ENCODE measurements at regions not wholly inside any gene's neighbourhood (a gene's known extent, or its start where the extent isn't known, plus 50 kb on each side); places are given as distances from the start of the nearest gene placed in this dataset.

DNA sequence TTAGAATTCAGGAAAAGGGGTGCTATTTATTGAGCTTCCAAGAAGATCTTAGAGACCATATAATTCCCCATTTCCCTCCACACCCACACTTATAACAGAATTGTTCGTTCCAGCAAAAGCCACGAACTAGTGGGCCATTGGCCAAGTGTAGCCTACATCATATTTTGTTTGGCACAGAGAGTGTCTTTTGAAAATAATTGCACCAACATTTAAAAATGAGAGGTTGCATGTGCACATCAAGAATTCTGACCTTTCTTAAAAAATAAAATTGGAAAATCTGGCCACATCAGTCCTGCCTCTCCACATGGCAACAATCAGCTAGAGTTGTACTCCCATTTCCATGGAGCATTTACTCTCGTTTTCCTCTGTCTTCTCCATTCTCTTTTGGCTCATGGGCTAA, 655.5 kb upstream of the FANCL start:
- Histone ChIP-seq H3K27ac (replicated peaks) (no peak overlapping the region), H3K4me3 (replicated peaks; ENCODE audit: insufficient read depth, low read length) (no peak overlapping the region), H3K27me3 (ENCODE audit: insufficient read depth, poor library complexity, severe bottlenecking) (no peaks in the 10 kb centered on the region)
- no peak for DNase-seq (ENCODE audit: low read depth in 1 of 2, low spot score in 1 of 2)
- TF ChIP-seq SPI1 (IDR thresholded peaks at IDR 0.05; ENCODE audit: borderline replicate concordance, low read depth) (no peak), REST (IDR thresholded peaks at IDR 0.05; ENCODE audit: insufficient replicate concordance, low read depth) (no peak), GABPA (IDR thresholded peaks at IDR 0.05; ENCODE audit: low read depth) (no peak), POLR2AphosphoS5 (IDR thresholded peaks at IDR 0.05; ENCODE audit: low read depth) (no peak), CTCF (IDR thresholded peaks at IDR 0.05; ENCODE audit: insufficient read depth, low read length) (no peak)

DNA sequence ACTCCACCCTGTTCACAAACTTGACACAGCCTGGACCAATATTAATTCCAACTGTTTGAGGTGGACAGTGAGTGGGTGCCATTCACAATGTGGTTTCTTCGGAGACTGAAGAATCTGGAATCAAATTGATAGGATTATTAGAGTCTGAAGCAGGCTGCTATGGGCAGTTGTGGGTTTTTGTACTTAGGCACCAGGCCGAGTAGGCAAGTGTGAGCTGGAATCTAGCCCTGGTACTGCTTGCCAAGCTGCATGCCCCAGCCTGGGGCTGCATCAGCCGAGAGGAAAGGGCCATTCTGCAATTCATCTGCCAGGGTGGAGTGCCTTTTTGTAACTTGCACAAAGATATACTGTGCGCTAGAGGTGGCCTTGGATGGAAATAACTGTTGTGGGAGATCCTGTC, 654.7 kb upstream of the FANCL start:
- Histone ChIP-seq H3K4me3 (replicated peaks; ENCODE audit: insufficient read depth, low read length) (no peak overlapping the region), H3K27ac (replicated peaks) (no peak overlapping the region), H3K27me3 (ENCODE audit: insufficient read depth, poor library complexity, severe bottlenecking) (no peaks in the 10 kb centered on the region)
- no peak for DNase-seq (ENCODE audit: low read depth in 1 of 2, low spot score in 1 of 2)
- no peak for TF ChIP-seq CTCF (IDR thresholded peaks at IDR 0.05; ENCODE audit: insufficient read depth, low read length)
- no peak for TF ChIP-seq POLR2AphosphoS5 (IDR thresholded peaks at IDR 0.05; ENCODE audit: low read depth)
- TF ChIP-seq GABPA (IDR thresholded peaks at IDR 0.05; ENCODE audit: low read depth) = no peak
- TF ChIP-seq REST (IDR thresholded peaks at IDR 0.05; ENCODE audit: insufficient replicate concordance, low read depth) = no peak
- TF ChIP-seq SPI1 (IDR thresholded peaks at IDR 0.05; ENCODE audit: borderline replicate concordance, low read depth) = no peak

- DNase-seq (ENCODE audit: low read depth in 1 of 2, low spot score in 1 of 2) = no peak
- Histone ChIP-seq H3K4me3 (replicated peaks; ENCODE audit: insufficient read depth, low read length) (no peak overlapping the region), H3K27me3 (ENCODE audit: insufficient read depth, poor library complexity, severe bottlenecking) (no peaks in the 10 kb centered on the region), H3K27ac (replicated peaks) (no peak overlapping the region)
- no peak for TF ChIP-seq CTCF (IDR thresholded peaks at IDR 0.05; ENCODE audit: insufficient read depth, low read length)
- no peak for TF ChIP-seq GABPA (IDR thresholded peaks at IDR 0.05; ENCODE audit: low read depth)
- TF ChIP-seq POLR2AphosphoS5 (IDR thresholded peaks at IDR 0.05; ENCODE audit: low read depth) = no peak
- no peak for TF ChIP-seq REST (IDR thresholded peaks at IDR 0.05; ENCODE audit: insufficient replicate concordance, low read depth)
- TF ChIP-seq SPI1 (IDR thresholded peaks at IDR 0.05; ENCODE audit: borderline replicate concordance, low read depth) = no peak
Measured at GRCh38 chr2:58893656-58894351, 652.7 kb upstream of the FANCL start.

Data from HL-60 (cell line).